GM23338 (cell line): ENCODE measurements at regions not wholly inside any gene's neighbourhood (a gene's known extent, or its start where the extent isn't known, plus 50 kb on each side); places are given as distances from the start of the nearest gene placed in this dataset.

Experiments used
- CREB1 ChIP-seq: fragments of 250-450 bp; sonication (Bioruptor Pico); IDR thresholded peaks from 2 replicates; pipeline ENCODE4 v1.5.0; 2020; ENCODE audit warnings: low read depth, mild to moderate bottlenecking, moderate library complexity
- CTCF ChIP-seq, 2 experiments: fragments of 200-600 bp in 1 of 2; sonication (generic) in 1 of 2; conservative IDR thresholded peaks; 2 replicates each; pipeline versions ENCODE4 v1.5.1 to v1.6.1; 2016 to 2017; ENCODE audit warnings: antibody characterized with exemption in 2 of 2, low read depth in 2 of 2, mild to moderate bottlenecking in 2 of 2, moderate library complexity in 1 of 2
- ETS1 ChIP-seq: IDR thresholded peaks from 2 replicates; pipeline ENCODE4 v1.6.1; 2016; ENCODE audit warnings: antibody characterized with exemption
- EZH2 ChIP-seq: fragments of 200-600 bp; sonication (generic); IDR thresholded peaks from one replicate; pipeline ENCODE4 v1.8.0; 2017; ENCODE audit warnings: antibody characterized with exemption, mild to moderate bottlenecking, low read depth; ENCODE audit not compliant: unreplicated experiment
- EZH2phosphoT487 ChIP-seq: fragments of 200-600 bp; sonication (generic); IDR thresholded peaks from one replicate; pipeline ENCODE4 v1.8.1; 2018; ENCODE audit warnings: antibody characterized with exemption; ENCODE audit not compliant: unreplicated experiment
- JUNB ChIP-seq: IDR thresholded peaks from one replicate; pipeline ENCODE4 v1.6.1; 2016; ENCODE audit warnings: antibody characterized with exemption; ENCODE audit not compliant: unreplicated experiment
- POLR2AphosphoS5 ChIP-seq: IDR thresholded peaks from 2 replicates; pipeline ENCODE4 v1.6.1; 2016; ENCODE audit warnings: antibody characterized with exemption, low read depth
- REST ChIP-seq: IDR thresholded peaks from one replicate; pipeline ENCODE4 v1.6.1; 2018; ENCODE audit warnings: antibody characterized with exemption; ENCODE audit not compliant: unreplicated experiment
- STAT1 ChIP-seq: IDR thresholded peaks from one replicate; pipeline ENCODE4 v1.6.1; 2016; ENCODE audit warnings: antibody characterized with exemption; ENCODE audit not compliant: unreplicated experiment
- ZNF114 ChIP-seq: fragments of 250-450 bp; sonication (Bioruptor Pico); IDR thresholded peaks from 2 replicates; pipeline ENCODE4 v1.5.0; 2020; ENCODE audit warnings: mild to moderate bottlenecking, moderate library complexity
- ZNF331 ChIP-seq: fragments of 250-450 bp; sonication (Bioruptor Pico); IDR thresholded peaks from 2 replicates; pipeline ENCODE4 v1.5.0; 2020; ENCODE audit warnings: low read depth, mild to moderate bottlenecking, moderate library complexity

GRCh38 chr15:93246266-93247242, 157.5 kb upstream of the RGMA start:
- TF ChIP-seq CTCF (conservative IDR thresholded peaks at IDR 0.05; ENCODE audit: low read depth in 2 of 2) = no peak
- TF ChIP-seq EZH2phosphoT487 = no peak
- TF ChIP-seq EZH2 = no peak
- TF ChIP-seq POLR2AphosphoS5 = no peak
- no peak for TF ChIP-seq REST
- TF ChIP-seq STAT1 = no peak
- no peak for TF ChIP-seq CREB1 (CRISPR knock-in tag)
- no peak for TF ChIP-seq JUNB
- no peak for TF ChIP-seq ZNF331 (CRISPR knock-in tag)
- no peak for TF ChIP-seq ETS1
- no peak for TF ChIP-seq ZNF114 (CRISPR knock-in tag)
